HG03103 (cell line): ENCODE measurements at regions not wholly inside any gene's neighbourhood (a gene's known extent, or its start where the extent isn't known, plus 50 kb on each side); places are given as distances from the start of the nearest gene placed in this dataset.
"Not testable (repeated sequence)": the region's sequence is repeated elsewhere in the genome, so short reads cannot be mapped to it uniquely, and the experiment has no call there.

Experiments
- ATAC-seq: cut with Tn5 transposase; IDR thresholded peaks from one replicate; pipeline ENCODE4 v1.9.1; 2021; ENCODE audit warnings: low read depth; ENCODE audit not compliant: unreplicated experiment

GRCh38 chr19:27734496-27735220 lies 1478.3 kb downstream of the UQCRFS1 start:
- ATAC-seq = no peak

DNA sequence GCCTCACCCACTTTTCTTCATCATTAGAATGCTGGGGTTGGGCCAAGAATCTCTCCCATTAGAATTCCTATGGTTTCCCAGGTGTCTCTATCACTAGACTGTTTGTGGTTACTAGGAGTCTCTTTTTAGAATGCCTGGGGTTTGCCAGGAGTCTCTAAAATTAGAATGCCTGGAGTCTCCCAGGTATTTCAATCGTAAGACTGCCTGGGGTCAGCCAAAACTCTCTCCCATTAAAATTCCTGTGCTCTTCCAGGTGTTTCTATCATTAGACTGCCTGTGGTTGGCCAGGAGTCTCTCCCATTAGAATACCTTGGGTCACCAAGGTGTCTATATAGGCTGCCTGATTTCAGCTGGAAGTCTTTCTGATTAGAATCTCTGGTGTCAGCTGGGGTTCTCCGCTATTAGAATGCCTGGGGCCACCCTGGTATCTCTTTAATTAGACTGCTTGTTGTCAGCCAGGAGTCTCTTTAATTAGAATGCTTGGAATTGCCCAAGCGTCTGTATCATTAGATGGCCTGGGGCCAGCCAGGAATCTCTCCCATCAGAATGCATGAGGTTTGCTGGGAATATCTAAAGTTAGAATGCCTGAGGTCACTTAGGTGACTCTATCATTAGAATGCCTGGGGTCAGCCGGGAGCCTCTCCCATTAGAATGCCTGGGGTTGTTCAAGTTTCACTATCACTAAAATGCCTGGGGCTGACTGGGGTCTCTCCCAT lies 1479.2 kb downstream of the UQCRFS1 start:
- no peak for ATAC-seq

- no peak for ATAC-seq
Measured at GRCh38 chr19:27729332-27729731, 1483.6 kb downstream of the UQCRFS1 start.

DNA sequence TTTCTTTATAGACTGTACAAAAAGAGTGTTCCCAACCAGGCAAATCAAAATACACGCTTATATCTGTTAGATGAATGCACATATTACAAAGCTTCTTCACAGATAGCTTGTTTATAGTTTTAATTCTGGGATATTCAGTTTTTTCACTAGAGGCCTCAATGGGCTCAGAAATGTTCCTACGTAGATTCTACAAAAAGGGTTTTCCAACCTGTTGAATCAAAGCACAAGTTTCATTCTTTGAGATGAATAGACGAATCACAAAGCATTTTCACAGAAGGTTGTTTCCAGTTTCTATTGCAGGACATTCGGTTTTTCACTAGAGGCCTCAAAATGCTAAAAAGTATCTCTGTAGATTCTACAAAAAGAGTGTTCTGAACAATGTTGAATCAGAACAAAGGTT lies 1490.3 kb downstream of the UQCRFS1 start:
- ATAC-seq = no peak

- no peak for ATAC-seq
Measured at GRCh38 chr19:27720155-27720554, 1492.8 kb downstream of the UQCRFS1 start.

DNA sequence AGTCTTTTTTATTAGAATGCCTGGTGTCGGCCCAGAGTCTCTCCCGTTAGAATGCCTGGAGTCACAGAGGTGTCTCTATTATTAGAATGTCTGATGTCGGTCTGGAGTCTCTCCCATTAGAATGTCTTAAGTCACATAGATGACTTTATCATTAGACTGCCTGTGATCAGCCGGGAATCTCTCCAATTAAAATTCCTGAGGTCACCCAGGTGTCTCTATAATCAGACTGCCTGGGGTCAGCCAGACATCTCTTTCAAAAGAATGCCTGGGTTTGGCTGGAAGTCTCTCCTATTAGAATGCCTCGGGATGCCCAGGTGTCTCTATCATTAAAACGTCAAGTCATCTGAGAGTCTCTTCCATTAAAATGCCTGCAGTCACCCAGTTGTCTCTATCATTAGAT lies 1493.9 kb downstream of the UQCRFS1 start:
- ATAC-seq = no peak

DNA sequence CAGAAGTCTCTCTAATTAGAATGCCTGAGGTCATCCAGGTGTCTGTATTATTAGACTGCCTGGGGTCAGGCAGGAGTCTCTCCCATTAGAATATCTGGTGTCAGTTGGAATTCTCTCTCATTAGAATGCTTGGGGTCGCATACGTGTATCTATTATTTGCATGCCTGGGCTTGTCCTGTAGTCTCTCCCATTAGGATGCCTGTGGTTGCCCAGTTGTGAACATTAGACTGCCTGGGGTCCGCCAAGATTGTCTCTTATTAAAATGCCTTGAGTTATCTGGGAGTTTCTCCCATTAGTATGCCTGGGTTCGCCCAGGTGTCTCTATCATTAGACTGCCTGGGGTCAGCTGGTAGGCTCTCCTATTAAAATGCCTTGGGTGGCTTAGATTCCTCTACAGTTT lies 1494.7 kb downstream of the UQCRFS1 start:
- ATAC-seq = no peak

DNA sequence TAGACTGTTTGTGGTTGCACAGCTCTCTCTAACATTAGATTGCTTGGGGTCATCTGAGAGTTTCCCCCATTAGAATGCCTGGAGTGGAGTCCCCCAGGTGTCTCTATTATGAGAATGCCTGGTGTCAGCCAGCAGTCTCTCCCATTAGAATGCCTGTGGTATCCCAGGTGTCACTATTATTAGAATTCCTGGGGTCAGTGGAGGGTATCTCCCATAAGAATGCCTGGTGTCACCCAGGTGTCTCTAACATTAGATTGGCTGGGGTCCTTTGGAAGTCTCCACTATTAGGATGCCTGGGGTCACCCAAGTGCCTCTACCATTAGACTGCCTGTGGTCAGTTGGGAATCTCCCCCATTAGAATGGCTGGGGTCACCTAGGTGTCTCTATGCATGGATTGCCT lies 1495.1 kb downstream of the UQCRFS1 start:
- ATAC-seq = no peak

DNA sequence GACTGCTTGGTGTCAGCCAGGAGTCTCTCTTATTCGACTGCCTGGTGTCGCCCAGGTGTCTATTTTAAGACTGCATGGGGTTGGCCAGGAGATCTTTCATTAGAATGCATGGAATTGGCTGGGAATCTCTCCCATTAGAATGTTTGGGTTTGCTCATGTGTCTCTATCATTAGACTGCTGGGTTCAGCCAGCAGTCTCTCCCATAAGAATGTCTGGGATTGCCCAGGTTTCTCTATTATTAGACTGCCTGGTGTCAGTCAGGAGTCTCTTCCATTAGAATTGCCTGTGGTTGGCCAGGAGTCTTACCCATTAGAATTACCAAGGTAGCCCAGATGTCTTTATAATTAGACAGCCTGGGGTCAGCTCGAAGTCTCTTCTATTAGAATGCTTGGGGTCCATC lies 1496.0 kb downstream of the UQCRFS1 start:
- no peak for ATAC-seq

GRCh38 chr19:27714857-27715256 lies 1498.1 kb downstream of the UQCRFS1 start:
- ATAC-seq = no peak

DNA sequence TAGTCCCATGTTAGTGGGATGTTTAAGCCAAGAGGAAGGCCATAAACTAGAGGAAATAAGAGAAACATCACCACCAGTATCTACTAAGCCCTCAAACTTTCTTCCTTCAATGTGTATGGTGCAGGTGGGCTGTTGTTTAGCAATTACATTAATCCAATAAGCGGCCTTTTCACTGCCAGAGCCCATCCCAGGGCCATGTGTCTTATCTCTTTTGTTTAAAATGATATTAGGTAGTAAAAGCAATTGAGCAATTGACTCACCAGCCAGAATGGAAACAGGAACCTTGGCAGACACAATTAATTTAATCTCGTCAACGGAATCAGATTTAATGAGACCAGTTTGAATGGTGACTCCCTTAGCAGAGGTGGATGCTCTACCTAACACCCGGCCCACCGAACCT lies 1503.5 kb downstream of the UQCRFS1 start:
- no peak for ATAC-seq

DNA sequence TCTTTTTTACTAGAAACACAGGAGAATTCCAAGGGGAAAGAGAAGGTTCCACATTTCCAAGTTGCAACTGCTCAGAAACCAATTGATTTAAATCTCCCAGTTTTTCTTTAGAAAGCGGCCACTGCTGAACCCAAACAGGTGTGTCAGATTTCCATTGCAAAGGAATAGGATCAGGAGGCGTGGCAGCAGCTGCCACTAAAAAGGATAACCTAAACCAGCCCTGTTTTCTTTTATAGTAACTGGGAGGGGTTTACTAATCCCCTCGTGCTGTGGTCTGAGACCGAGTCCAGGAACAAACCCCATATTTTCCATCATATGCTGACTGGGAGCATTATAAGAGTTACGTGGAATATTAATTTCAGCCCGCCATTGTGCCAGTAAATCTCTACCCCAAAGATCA lies 1504.0 kb downstream of the UQCRFS1 start:
- not testable (repeated sequence) for ATAC-seq

DNA sequence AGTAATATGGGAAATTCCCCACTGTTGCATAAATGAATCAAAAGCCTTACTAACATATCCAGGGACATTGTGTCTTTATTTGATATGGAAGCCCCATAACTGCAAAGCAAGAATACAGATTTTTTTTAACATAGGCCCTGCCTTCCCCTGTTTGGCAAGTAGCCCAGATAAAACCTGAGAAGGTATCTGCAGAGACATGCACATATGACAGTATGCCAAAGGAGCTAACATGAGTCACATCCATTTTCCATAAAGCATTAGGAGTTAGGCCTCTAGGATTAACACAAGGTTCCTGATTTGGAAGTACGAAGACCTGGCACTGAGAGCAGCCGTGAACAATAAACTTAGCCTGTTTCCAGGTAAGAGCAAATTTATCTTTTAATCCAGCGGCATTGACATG lies 1505.9 kb downstream of the UQCRFS1 start:
- not testable (repeated sequence) for ATAC-seq

GRCh38 chr19:27705896-27706295 lies 1507.1 kb downstream of the UQCRFS1 start:
- no peak for ATAC-seq

- no peak for ATAC-seq
Measured at GRCh38 chr19:27694361-27695055, 1518.4 kb downstream of the UQCRFS1 start.

- no peak for ATAC-seq
Measured at GRCh38 chr19:27691991-27692390, 1521.0 kb downstream of the UQCRFS1 start.

DNA sequence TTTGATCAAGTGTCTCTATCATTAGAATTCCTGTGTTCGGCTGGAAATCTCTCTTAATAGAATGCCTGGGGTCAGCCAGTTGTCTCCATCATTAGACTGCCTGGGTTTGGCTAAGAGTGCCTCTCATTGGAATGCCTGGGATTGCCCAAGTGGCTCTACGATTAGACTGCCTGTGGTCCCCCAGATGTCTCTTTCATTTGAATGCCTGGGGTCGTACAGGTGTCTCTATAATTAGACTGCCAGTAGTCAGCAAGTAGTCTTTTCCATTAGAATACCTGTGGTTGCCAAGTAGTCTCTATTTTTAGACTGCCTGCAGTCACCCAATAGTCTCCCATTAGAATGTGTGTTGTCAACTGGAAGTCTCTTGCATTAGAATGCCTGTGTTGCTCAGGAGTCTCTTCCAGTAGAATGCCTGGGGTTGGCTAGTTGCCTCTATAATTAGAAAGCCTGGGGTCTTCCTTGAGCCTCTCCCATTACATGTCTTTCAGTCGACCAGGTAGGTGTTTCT lies 1523.2 kb downstream of the UQCRFS1 start:
- no peak for ATAC-seq

DNA sequence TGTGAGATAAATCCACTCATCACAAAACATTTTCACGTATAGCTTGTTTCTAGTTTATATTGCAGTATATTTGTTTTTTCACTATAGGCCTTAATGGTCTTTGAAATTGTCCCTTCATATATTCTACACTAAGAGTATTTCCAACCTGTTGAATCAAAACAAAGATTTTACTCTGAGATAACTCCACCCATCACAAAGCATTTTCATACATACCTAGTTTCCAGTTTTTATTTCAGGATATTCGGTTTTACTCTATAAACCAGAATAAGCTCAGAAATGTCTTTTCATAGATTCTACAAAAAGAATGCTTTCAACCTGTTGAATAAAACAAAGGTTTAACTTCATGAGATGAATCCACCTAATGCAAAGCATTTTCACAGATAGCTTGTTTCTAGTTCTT lies 1528.7 kb downstream of the UQCRFS1 start:
- no peak for ATAC-seq

DNA sequence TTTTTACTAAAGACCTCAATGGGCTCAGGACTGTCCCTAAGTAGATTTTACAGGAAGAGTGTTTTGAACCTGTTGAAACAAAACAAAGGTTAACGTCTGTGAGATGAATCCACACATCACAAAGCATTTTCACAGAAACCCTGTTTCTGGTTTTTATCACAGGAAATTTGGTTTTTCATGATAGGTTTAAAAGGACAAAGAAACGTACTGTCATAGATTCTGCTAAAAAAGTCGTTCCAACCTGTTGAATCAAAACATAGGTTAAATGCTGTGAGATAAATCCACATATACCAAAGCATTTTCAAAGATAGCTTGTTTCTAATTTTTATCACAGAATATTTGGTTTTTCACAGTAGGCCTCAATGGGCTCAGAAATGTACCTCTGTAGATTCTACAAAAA lies 1531.0 kb downstream of the UQCRFS1 start:
- ATAC-seq = no peak

- ATAC-seq = no peak
Measured at GRCh38 chr19:27679905-27680304, 1533.0 kb downstream of the UQCRFS1 start.

DNA sequence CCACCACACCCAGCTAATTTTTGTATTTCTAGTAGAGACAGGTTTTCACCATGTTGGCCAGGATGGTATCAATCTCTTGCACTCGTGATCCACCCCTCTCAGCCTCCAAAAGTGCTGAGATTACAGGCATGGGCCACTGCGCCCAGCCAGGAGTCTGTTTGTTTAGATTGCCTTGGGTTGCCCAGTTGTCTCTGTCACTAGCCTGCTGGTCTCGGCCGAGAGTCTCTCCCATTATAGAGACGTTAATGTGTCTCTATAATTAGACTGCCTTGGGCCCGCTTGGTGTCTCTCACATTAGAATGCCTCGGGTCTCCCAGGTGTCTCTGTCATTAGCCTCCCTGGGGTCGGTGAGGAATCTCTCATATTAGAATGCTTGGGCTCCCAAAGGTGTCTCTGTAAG lies 1533.6 kb downstream of the UQCRFS1 start:
- ATAC-seq = no peak
